Neural progenitor cell (in vitro differentiated cells): ENCODE measurements at regions not wholly inside any gene's neighbourhood (a gene's known extent, or its start where the extent isn't known, plus 50 kb on each side); places are given as distances from the start of the nearest gene placed in this dataset.

Source experiments
- DNase-seq: peaks from one replicate; pipeline ENCODE4 v3.0.0-alpha.2; 2016; ENCODE audit warnings: low spot score
- H2AFZ ChIP-seq: fragments of 200-600 bp; sonication (generic); replicated peaks from 2 replicates; pipeline ENCODE4 v1.6.1; 2016; ENCODE audit warnings: antibody characterized with exemption
- H3F3A ChIP-seq: fragments of 200-600 bp; sonication (generic); 2 replicates; pipeline ENCODE4 v1.6.1; 2016; ENCODE audit warnings: antibody characterized with exemption, low read depth
- H3K27ac ChIP-seq: fragments of 200-600 bp; sonication (generic); 2 replicates; pipeline ENCODE4 v1.5.1; 2016; ENCODE audit warnings: mild to moderate bottlenecking
- H3K27me3 ChIP-seq: fragments of 200-600 bp; sonication (generic); 2 replicates; pipeline ENCODE4 v1.6.1; 2016; ENCODE audit warnings: mild to moderate bottlenecking, moderate library complexity
- H3K36me3 ChIP-seq: fragments of 200-600 bp; sonication (generic); 2 replicates; pipeline ENCODE4 v1.5.1; 2016
- H3K4me1 ChIP-seq: fragments of 200-600 bp; sonication (generic); 2 replicates; pipeline ENCODE4 v1.6.1; 2016; ENCODE audit warnings: mixed run types
- H3K4me2 ChIP-seq: fragments of 200-600 bp; sonication (generic); 2 replicates; pipeline ENCODE4 v1.6.1; 2016
- H3K4me3 ChIP-seq: fragments of 200-600 bp; sonication (generic); 2 replicates; pipeline ENCODE4 v1.5.1; 2016
- H3K79me2 ChIP-seq: fragments of 200-600 bp; sonication (generic); 2 replicates; pipeline ENCODE4 v1.6.1; 2016; ENCODE audit warnings: low read depth
- H3K9ac ChIP-seq: fragments of 200-600 bp; sonication (generic); 2 replicates; pipeline ENCODE4 v1.6.1; 2016
- H3K9me3 ChIP-seq: fragments of 200-600 bp; sonication (generic); 2 replicates; pipeline ENCODE4 v1.5.1; 2016; ENCODE audit warnings: low read depth
- H4K20me1 ChIP-seq: fragments of 200-600 bp; sonication (generic); 2 replicates; pipeline ENCODE4 v1.6.1; 2016; ENCODE audit warnings: low read depth
- H3K27ac Mint-ChIP-seq: 3 replicates; pipeline ENCODE4 v1.8.0; 2021; ENCODE audit warnings: mixed read lengths
- H3K27me3 Mint-ChIP-seq: 2 replicates; pipeline ENCODE4 v1.8.0; 2022; ENCODE audit warnings: low read depth, mild to moderate bottlenecking, inconsistent platforms, moderate library complexity, mixed read lengths; ENCODE audit not compliant: insufficient read depth
- H3K36me3 Mint-ChIP-seq: 3 replicates; pipeline ENCODE4 v1.8.0; 2021; ENCODE audit warnings: mixed read lengths
- H3K4me1 Mint-ChIP-seq: 3 replicates; pipeline ENCODE4 v1.8.0; 2021; ENCODE audit warnings: mixed read lengths
- H3K4me3 Mint-ChIP-seq: 3 replicates; pipeline ENCODE4 v1.8.0; 2021; ENCODE audit warnings: mild to moderate bottlenecking, moderate library complexity, mixed read lengths
- H3K9me3 Mint-ChIP-seq: 3 replicates; pipeline ENCODE4 v1.8.0; 2020; ENCODE audit warnings: mixed read lengths
- CTCF ChIP-seq: fragments of 200-600 bp; sonication (generic); IDR thresholded peaks from 2 replicates; pipeline ENCODE4 v1.5.1; 2017; ENCODE audit warnings: antibody characterized with exemption, mild to moderate bottlenecking
- EZH2 ChIP-seq: fragments of 200-600 bp; sonication (generic); IDR thresholded peaks from 2 replicates; pipeline ENCODE4 v1.6.1; 2017; ENCODE audit warnings: antibody characterized with exemption, mild to moderate bottlenecking, moderate library complexity
- EZH2phosphoT487 ChIP-seq: fragments of 200-600 bp; sonication (generic); IDR thresholded peaks from 2 replicates; pipeline ENCODE4 v1.6.1; 2017; ENCODE audit warnings: antibody characterized with exemption

GRCh38 chr2:220181165-220181564 is 553.7 kb downstream of the SLC4A3 start:
- Histone ChIP-seq H3K79me2 (no peaks in the 10 kb centered on the region), H4K20me1 (no peaks in the 10 kb centered on the region), H3K4me1 (no peaks in the 10 kb centered on the region), H3K9me3 (no peaks in the 10 kb centered on the region), H3K9ac (no peak overlapping the region), H3K4me3 (no peak overlapping the region), H2AFZ (no peak overlapping the region), H3F3A (no peaks in the 10 kb centered on the region), H3K27me3 (no peaks in the 10 kb centered on the region), H3K36me3 (no peaks in the 10 kb centered on the region), H3K27ac (no peak overlapping the region), H3K4me2 (no peak overlapping the region)
- TF ChIP-seq CTCF (no peak), EZH2 (no peak), EZH2phosphoT487 (no peak)
- Mint-ChIP-seq H3K27me3 (peaks cover 2% of the 10 kb centered on the region), H3K9me3 (peaks cover 3% of the 10 kb centered on the region), H3K27ac (peak overlapping the region; percentile 66), H3K4me3 (no peak overlapping the region), H3K36me3 (no peaks in the 10 kb centered on the region), H3K4me1 (no peaks in the 10 kb centered on the region)
- DNase-seq: no peak

GRCh38 chr2:220182790-220183189 is 555.4 kb downstream of the SLC4A3 start:
- no peaks in the 10 kb centered on the region for H4K20me1 ChIP-seq
- H3K79me2 ChIP-seq: no peaks in the 10 kb centered on the region
- H3K4me2 ChIP-seq: no peak overlapping the region
- no peak overlapping the region for H3K4me3 Mint-ChIP-seq
- no peaks in the 10 kb centered on the region for H3K9me3 ChIP-seq
- no peaks in the 10 kb centered on the region for H3K4me1 ChIP-seq
- peaks cover 3% of the 10 kb centered on the region for H3K9me3 Mint-ChIP-seq
- H3K4me1 Mint-ChIP-seq: no peaks in the 10 kb centered on the region
- H3K27me3 Mint-ChIP-seq: peaks cover 2% of the 10 kb centered on the region
- no peaks in the 10 kb centered on the region for H3K36me3 ChIP-seq
- H2AFZ ChIP-seq: no peak overlapping the region
- H3K27ac Mint-ChIP-seq: no peak overlapping the region
- H3K36me3 Mint-ChIP-seq: no peaks in the 10 kb centered on the region
- no peaks in the 10 kb centered on the region for H3F3A ChIP-seq
- H3K4me3 ChIP-seq: no peak overlapping the region
- H3K27me3 ChIP-seq: no peaks in the 10 kb centered on the region
- no peak for DNase-seq
- TF ChIP-seq EZH2phosphoT487: no peak
- no peak for TF ChIP-seq EZH2
- TF ChIP-seq CTCF: no peak
- H3K27ac ChIP-seq: no peak overlapping the region
- no peak overlapping the region for H3K9ac ChIP-seq

GRCh38 chr2:220185766-220186305 is 558.4 kb downstream of the SLC4A3 start:
- H3K27me3 Mint-ChIP-seq: no peaks in the 10 kb centered on the region
- no peak for TF ChIP-seq EZH2phosphoT487
- H3K4me3 ChIP-seq: no peak overlapping the region
- no peaks in the 10 kb centered on the region for H3K9me3 ChIP-seq
- no peaks in the 10 kb centered on the region for H3K27me3 ChIP-seq
- no peak overlapping the region for H3K9ac ChIP-seq
- DNase-seq: no peak
- H3K4me1 ChIP-seq: no peaks in the 10 kb centered on the region
- no peak overlapping the region for H2AFZ ChIP-seq
- no peak overlapping the region for H3K4me2 ChIP-seq
- no peaks in the 10 kb centered on the region for H3K9me3 Mint-ChIP-seq
- no peaks in the 10 kb centered on the region for H3F3A ChIP-seq
- H3K36me3 Mint-ChIP-seq: no peaks in the 10 kb centered on the region
- no peak overlapping the region for H3K27ac Mint-ChIP-seq
- H3K36me3 ChIP-seq: no peaks in the 10 kb centered on the region
- H3K79me2 ChIP-seq: no peaks in the 10 kb centered on the region
- no peak overlapping the region for H3K27ac ChIP-seq
- no peaks in the 10 kb centered on the region for H3K4me1 Mint-ChIP-seq
- no peak overlapping the region for H3K4me3 Mint-ChIP-seq
- H4K20me1 ChIP-seq: no peaks in the 10 kb centered on the region

- no peak for TF ChIP-seq EZH2
- no peak for TF ChIP-seq EZH2phosphoT487
- no peak for TF ChIP-seq CTCF
- DNase-seq: no peak
Measured at GRCh38 chr2:220188031-220188430, 560.6 kb downstream of the SLC4A3 start.

More at GRCh38 chr2:220188031-220188430, 560.6 kb downstream of the SLC4A3 start:
- Histone ChIP-seq H3K9me3 (no peaks in the 10 kb centered on the region), H3K36me3 (no peaks in the 10 kb centered on the region), H3K79me2 (no peaks in the 10 kb centered on the region), H3K27me3 (no peaks in the 10 kb centered on the region), H3K9ac (no peak overlapping the region), H2AFZ (no peak overlapping the region), H3K4me2 (no peak overlapping the region), H3K27ac (no peak overlapping the region), H4K20me1 (no peaks in the 10 kb centered on the region), H3K4me1 (no peaks in the 10 kb centered on the region), H3F3A (no peaks in the 10 kb centered on the region), H3K4me3 (no peak overlapping the region)
- Mint-ChIP-seq H3K36me3 (no peaks in the 10 kb centered on the region), H3K27ac (no peak overlapping the region), H3K27me3 (no peaks in the 10 kb centered on the region), H3K4me1 (no peaks in the 10 kb centered on the region), H3K4me3 (no peak overlapping the region), H3K9me3 (peaks cover 4% of the 10 kb centered on the region)
